Vagina (tissue), 2 donors: ENCODE measurements at regions not wholly inside any gene's neighbourhood (a gene's known extent, or its start where the extent isn't known, plus 50 kb on each side); places are given as distances from the start of the nearest gene placed in this dataset.

Experiments
- CTCF ChIP-seq, 3 experiments: fragments of 450-650 bp in 2 of 3; fragments of 200-600 bp in 1 of 3; sonication (generic) in 1 of 3; IDR thresholded peaks; one replicate each; pipeline ENCODE4 v1.5.1; 2017 to 2019; ENCODE audit warnings: antibody characterized with exemption in 3 of 3, mild to moderate bottlenecking in 2 of 3, moderate library complexity in 2 of 3
- POLR2A ChIP-seq, 2 donors: fragments of 450-650 bp; IDR thresholded peaks; one replicate each; pipeline ENCODE4 v1.6.1; 2017; ENCODE audit warnings: antibody characterized with exemption in 2 of 2, mild to moderate bottlenecking in 2 of 2, moderate library complexity in 2 of 2
- POLR2AphosphoS5 ChIP-seq, 2 donors: sonication (generic); formaldehyde crosslinking; IDR thresholded peaks; one replicate each; pipeline ENCODE4 v1.9.0; 2017; ENCODE audit warnings: antibody characterized with exemption in 2 of 2, mild to moderate bottlenecking in 2 of 2, low read depth in 1 of 2; ENCODE audit not compliant: insufficient read depth in 1 of 2

DNA sequence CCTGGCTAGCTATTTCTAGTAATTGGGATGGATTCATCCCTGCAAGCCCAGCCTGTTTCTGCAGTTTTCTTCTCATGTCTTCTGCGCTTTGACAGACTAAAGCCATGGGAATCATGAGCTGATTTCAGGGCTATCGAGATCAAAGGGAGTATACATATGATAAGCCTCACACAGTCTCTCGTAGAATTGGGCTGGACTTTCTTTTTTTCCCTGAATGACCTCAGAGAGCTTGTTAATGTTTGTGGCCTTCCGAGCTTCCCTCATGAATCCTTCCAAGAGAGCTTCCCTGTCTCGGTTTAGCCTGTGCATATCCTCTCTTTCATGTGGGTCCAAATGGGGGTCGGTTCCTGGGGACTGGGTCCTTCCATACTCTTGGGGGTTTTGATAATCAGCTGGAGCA is 130.3 kb downstream of the ADRA2C start:
- TF ChIP-seq POLR2A (IDR thresholded peaks at IDR 0.05): no peak
- TF ChIP-seq CTCF (IDR thresholded peaks at IDR 0.05): no peak
- no peak for TF ChIP-seq POLR2AphosphoS5 (IDR thresholded peaks at IDR 0.05; ENCODE audit: insufficient read depth in 1 of 2, low read depth in 1 of 2)
